Chondrocyte (in vitro differentiated cells): ENCODE measurements at regions not wholly inside any gene's neighbourhood (a gene's known extent, or its start where the extent isn't known, plus 50 kb on each side); places are given as distances from the start of the nearest gene placed in this dataset.
A peak's percentile ranks its signal among the peaks of the same experiment; 100 is the strongest.

Experiments used
- DNase-seq: peaks from one replicate; pipeline ENCODE4 v3.0.0; 2021; ENCODE audit warnings: mixed read lengths, low spot score
- H3K27ac Mint-ChIP-seq: one replicate; pipeline ENCODE4 v1.8.0; 2021; ENCODE audit warnings: mild to moderate bottlenecking, moderate library complexity, mixed read lengths; ENCODE audit not compliant: unreplicated experiment
- H3K27me3 Mint-ChIP-seq: 2 replicates; pipeline ENCODE4 v1.8.0; 2021; ENCODE audit warnings: low read depth, mixed read lengths
- H3K36me3 Mint-ChIP-seq: 2 replicates; pipeline ENCODE4 v1.8.0; 2021; ENCODE audit warnings: low read depth, mixed read lengths
- H3K4me1 Mint-ChIP-seq: 2 replicates; pipeline ENCODE4 v1.8.0; 2021; ENCODE audit warnings: low read depth, mild to moderate bottlenecking, mixed read lengths
- H3K4me3 Mint-ChIP-seq: one replicate; pipeline ENCODE4 v1.8.0; 2021; ENCODE audit warnings: mild to moderate bottlenecking, moderate library complexity, mixed read lengths; ENCODE audit not compliant: unreplicated experiment
- H3K9me3 Mint-ChIP-seq: 2 replicates; pipeline ENCODE4 v1.8.0; 2021; ENCODE audit warnings: low read depth, mixed read lengths
- CTCF ChIP-seq: fragments of 200-600 bp; sonication (generic); IDR thresholded peaks from 2 replicates; pipeline ENCODE4 v1.5.0; 2021; ENCODE audit warnings: antibody characterized with exemption, mild to moderate bottlenecking, moderate library complexity

GRCh38 chr1:63051886-63052285 lies 268.0 kb downstream of the ATG4C start:
- Mint-ChIP-seq H3K4me3 (no peak overlapping the region), H3K36me3 (no peaks in the 10 kb centered on the region), H3K27me3 (peaks cover 3% of the 10 kb centered on the region), H3K4me1 (peaks cover 9% of the 10 kb centered on the region), H3K9me3 (no peaks in the 10 kb centered on the region), H3K27ac (no peak overlapping the region)
- no peak for TF ChIP-seq CTCF
- DNase-seq, result no peak

GRCh38 chr1:63054184-63054583 lies 268.2 kb upstream of the FOXD3 start:
- no peak for TF ChIP-seq CTCF
- H3K9me3 Mint-ChIP-seq, result no peaks in the 10 kb centered on the region
- no peak for DNase-seq
- H3K36me3 Mint-ChIP-seq, result no peaks in the 10 kb centered on the region
- H3K4me3 Mint-ChIP-seq, result no peak overlapping the region
- H3K4me1 Mint-ChIP-seq, result peaks cover 9% of the 10 kb centered on the region
- H3K27me3 Mint-ChIP-seq, result no peaks in the 10 kb centered on the region
- no peak overlapping the region for H3K27ac Mint-ChIP-seq

DNA sequence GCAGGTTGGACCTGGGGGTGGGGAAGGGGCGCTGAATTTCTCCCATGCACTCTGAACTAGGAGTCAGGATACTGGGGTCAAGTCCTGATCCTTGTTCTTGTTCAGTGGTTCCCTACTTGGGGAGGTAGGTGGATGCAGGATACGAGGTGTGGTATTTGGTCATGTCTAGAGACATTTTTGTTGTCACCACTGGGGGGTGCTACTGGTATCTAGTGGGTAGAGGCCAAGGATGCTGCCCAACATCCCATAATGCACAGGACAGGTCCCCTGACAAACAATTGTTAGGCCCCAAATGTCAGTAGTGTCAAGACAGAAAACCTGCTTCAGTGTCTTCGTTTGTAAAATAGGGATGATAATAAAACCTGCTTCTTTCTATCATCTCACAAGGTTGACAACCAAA lies 259.0 kb upstream of the FOXD3 start:
- H3K27me3 Mint-ChIP-seq, result no peaks in the 10 kb centered on the region
- no peak overlapping the region for H3K27ac Mint-ChIP-seq
- no peak overlapping the region for H3K4me3 Mint-ChIP-seq
- no peak for DNase-seq
- H3K4me1 Mint-ChIP-seq, result peaks cover 13% of the 10 kb centered on the region
- no peaks in the 10 kb centered on the region for H3K36me3 Mint-ChIP-seq
- no peaks in the 10 kb centered on the region for H3K9me3 Mint-ChIP-seq
- TF ChIP-seq CTCF, result peak; percentile 28

DNA sequence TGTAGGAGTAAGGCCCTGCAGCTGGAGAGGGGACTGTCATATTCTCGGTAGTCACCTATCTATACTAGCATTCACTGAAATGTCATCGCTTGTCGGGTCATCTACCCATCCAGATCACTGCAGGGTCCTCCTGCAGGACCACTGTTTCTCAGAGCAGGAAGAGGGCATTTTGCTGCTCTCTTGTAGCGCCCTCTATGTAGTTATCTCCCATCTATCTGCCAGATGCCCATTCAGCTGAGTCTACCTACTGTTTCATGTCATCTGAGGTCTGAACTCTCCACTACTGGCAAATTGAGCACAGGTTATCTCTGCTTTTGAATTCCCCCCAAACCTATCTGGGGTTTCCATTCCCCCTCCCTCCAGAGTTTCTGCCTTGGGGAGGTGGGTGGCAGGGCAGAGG lies 258.2 kb upstream of the FOXD3 start:
- Mint-ChIP-seq H3K36me3 (no peaks in the 10 kb centered on the region), H3K4me1 (peaks cover 13% of the 10 kb centered on the region), H3K27ac (no peak overlapping the region), H3K9me3 (no peaks in the 10 kb centered on the region), H3K4me3 (no peak overlapping the region), H3K27me3 (no peaks in the 10 kb centered on the region)
- DNase-seq, result no peak
- TF ChIP-seq CTCF, result no peak

DNA sequence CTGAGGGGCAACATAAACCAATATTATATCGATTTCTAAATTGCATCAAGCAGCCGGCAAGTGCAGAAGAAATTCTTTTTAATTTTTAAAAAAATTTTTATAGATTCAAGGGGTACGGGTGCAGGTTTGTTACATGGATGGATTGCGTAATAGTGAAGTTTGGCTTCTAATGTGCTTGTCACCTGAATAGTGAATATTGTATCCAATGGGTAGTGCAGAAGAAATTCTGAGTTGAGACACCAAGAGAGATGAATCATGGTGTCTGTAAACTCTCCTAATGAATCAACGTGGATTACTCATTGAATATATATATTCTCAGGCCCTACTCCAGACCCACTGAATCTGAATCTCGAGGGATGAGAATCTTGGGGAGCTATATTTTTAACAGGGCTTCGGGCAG lies 253.7 kb upstream of the FOXD3 start:
- Mint-ChIP-seq H3K4me3 (no peak overlapping the region), H3K36me3 (no peaks in the 10 kb centered on the region), H3K27ac (no peak overlapping the region), H3K4me1 (peaks cover 7% of the 10 kb centered on the region), H3K9me3 (peaks cover 3% of the 10 kb centered on the region), H3K27me3 (peaks cover 4% of the 10 kb centered on the region)
- DNase-seq, result no peak
- TF ChIP-seq CTCF, result no peak
